HG03432 (cell line): ENCODE measurements at regions not wholly inside any gene's neighbourhood (a gene's known extent, or its start where the extent isn't known, plus 50 kb on each side); places are given as distances from the start of the nearest gene placed in this dataset.

Source experiments
- ATAC-seq: cut with Tn5 transposase; IDR thresholded peaks from one replicate; pipeline ENCODE4 v1.9.1; 2021; ENCODE audit warnings: mild to moderate bottlenecking, moderate library complexity; ENCODE audit not compliant: unreplicated experiment

DNA sequence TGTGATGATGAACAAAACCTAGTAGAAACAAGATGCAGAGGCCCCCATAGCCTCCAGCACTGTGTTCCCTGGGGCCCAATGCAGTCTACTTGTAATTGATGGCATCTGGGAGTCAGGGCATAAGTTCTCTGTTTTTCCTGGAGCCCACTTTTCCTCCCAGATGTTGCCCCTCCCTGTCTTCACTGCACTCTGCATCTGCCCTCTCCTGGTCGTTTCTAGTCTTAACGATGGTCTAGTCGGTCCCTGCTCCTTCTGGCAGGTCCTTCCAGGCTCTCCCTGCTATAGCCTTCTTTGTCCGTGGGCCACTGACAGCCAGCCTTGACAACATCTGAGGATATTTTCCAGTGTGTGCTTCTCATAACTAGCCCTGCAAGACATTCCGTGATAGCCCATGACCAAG lies 208.3 kb downstream of the GXYLT1 start:
- no peak for ATAC-seq

DNA sequence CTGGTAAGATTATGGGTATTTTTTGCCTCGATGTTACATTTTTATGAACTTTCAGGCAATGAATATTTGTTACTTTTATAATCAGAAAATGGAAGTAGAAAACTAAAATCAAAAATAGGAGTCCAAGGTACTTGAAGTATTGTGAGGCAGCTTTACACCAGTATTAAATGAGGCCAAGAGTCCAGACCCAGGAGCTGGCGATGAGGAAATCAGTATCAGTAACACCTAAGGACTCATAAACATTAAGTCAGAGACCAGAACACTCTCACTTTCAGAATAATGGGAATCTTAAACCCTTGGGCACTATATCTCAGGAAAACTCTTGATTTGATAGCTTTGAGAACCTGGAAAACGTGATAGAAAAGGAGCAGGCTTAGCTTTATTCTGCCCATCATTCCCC lies 208.8 kb downstream of the GXYLT1 start:
- ATAC-seq = no peak

DNA sequence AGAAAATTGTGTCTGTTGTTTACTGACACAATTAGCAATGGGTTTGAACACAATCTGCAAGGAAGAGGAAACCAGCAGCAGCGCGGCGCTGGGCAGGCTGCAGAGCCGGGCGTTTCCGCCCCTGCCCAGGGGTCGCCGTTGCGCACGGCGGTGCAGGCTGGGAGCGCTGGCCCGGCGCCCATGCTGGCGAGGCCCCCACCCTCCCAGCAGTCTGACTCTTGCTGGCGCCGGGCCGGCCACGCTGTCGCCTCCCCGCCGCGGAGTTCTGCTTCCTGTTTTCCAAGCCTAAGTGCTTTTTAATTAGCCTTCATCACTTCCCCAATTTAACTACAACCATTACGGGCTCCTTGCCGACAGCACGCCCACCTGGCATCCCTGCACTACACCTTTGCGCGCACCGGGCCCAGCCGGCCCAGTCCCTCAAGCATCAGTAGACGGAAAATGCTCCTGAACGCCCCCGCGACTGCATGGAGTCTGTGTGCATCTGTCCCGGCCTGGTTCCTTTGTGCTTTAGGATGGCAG lies 212.1 kb downstream of the GXYLT1 start:
- ATAC-seq = peak; percentile 65

DNA sequence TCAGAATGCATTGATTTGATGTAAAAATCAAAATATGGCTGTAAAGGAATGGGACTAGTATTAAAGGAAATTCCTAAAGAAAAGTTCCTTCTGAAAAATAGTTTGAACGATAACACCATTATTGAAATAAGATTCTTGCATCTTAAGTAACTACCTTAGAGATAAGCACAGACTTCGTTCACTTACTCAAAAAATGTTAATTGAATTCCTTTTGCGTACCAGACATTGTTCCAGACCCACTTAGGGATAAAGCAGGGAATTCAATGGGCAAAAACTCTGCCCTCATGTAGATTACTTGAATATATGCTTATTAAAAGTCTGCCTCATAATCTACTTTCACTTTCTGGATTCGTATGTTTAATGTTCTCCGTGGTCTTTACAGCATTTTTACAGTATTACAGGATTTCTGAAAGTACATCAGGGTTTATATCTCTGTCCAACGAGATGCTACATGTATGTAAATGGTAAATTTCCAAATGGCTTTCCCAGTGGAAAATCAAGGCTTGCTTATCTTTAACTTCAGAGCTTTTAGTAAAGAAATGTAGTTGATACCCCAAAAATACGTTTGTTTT lies 213.7 kb downstream of the GXYLT1 start:
- ATAC-seq = no peak

DNA sequence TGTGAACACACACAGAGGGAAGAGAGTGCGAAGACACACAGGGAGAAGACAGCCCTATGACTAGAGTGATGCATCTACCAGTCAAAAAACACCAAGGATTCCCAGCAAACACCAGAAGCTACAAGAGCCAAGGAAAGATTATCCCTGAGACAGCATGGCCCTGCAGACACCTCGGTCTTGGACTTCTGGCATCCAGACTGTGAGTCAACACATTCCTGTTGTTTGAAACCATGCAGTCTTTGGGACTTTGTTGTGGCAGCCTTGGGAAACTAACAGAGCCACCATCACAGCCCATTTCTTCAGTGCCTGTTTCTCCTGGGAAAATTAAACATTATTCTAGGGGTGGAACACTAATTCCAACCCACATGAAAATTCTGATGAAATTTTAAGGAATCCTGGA lies 220.6 kb downstream of the GXYLT1 start:
- no peak for ATAC-seq

DNA sequence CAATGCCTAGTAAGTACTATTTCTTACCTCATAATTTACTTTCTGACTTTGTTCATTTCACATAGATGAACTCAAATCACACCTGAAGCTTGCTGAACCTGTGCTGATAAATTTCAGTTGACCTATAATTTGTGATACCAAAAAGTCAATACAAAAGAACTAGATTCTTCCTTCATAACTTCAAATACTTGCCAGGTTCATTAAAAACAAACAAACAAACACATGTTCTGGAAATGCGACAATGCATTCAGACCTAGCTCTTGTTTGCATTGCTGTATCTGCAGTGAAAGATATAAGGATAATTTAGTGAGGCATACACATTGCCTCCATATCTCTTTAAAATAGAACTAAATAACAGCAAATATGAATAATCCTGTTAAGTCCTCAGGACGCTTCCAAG lies 221.3 kb downstream of the GXYLT1 start:
- ATAC-seq = no peak

DNA sequence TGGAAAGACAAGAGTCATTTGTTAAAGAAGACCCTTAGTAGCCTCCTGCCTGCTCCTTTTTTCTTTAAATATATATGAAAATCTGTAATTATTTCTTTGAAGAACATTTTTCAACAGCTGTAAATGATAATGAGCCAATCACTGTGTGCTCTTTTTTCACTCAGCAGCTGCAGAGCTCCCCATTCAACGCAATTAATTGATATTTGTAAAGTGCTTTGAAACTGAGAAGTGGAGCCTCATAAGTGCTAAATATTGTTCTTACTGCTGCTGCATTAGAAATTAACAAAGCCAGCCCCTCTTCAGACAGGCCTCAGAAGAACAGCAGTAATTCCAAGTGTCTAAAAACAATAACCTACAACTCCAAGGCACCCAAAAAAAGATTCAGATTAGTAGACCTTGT lies 224.3 kb downstream of the GXYLT1 start:
- ATAC-seq = no peak

DNA sequence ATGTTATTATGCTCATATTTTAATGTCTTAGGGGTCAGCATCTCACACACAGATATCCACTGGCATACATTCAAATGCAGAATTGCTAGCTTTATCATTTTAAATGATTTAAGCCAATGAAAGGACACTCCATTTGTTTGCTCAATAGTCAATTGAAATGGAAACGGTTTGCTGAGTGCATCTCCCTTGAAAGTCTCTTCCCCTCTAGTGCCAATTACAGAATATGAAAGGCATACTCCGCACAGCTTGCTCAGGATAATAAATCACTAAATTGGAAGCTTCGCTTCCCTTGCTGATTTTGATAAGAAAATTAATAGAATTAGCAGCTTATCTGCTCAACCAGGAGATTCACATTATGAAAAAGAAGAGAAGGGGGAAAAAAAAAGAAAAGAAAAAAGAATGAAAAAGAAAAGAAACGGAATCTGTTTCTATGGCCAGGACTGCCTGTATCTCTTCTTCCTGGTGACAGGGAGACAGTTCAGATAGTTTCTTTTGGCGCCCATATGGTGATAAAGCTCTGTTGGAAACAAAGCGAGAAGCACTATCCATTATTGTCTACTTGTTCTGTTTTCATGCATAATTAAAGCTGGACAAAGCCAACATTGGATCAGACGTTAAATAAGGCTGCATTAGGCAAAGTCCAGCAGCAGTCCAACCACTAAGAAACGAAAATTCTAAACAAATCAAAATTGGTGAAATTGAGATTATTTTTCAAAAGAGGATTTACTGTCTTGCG lies 225.0 kb downstream of the GXYLT1 start:
- no peak for ATAC-seq

DNA sequence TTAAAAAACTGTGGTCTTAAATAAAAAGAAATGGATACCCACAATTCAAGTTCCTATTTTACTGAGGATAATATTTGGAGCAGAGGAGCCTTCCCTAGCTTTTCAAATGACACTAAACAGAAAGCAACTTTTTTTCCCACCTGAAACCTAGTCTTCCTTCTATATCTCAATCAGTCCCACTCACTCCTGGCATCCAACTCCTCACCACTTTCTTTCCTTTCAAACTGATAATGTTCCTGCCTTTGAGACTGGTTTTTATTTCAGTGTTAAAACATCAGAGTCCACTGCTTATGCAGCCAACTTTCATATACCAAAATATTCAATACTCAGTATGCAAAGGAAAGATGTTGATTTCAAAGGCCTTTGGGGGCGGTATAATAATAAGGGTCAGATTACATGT lies 225.6 kb downstream of the GXYLT1 start:
- ATAC-seq = no peak

DNA sequence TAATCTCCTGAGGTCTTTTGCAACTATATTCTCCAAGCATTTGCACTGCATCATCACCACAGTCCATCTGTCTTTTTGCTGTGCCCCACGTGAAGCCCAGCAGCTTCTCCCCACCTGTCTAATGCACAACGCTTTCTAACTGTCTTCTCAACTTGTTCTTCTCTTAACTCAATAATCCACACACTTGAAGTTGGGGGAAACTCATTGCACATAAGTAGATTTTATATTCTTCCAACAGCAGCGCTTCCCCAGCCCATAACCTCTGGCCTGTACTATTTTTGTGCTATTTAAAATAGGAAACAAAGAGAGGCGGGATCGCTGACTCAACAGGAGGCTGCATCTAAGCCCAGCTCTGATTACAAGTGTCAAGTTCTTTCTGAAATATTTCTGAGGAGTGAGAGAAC lies 226.7 kb downstream of the GXYLT1 start:
- no peak for ATAC-seq

DNA sequence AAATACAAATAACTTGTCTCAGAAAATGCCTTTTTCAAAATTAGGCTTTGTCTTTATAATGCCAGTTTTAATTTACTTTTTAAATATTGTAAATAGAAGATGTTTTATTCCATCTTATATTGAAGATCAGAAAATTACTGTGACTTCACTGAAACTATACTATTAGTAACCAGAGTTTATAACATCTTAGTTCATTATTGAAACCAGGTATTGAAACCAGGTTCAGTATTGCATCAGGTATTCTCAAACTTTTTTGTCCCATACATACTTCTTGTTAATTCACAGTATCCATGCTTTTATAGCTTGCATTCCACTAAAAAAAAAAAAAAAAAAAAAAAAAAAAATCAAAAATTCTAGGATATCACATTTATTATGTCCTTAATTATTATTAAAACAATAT lies 227.5 kb downstream of the GXYLT1 start:
- ATAC-seq = no peak

DNA sequence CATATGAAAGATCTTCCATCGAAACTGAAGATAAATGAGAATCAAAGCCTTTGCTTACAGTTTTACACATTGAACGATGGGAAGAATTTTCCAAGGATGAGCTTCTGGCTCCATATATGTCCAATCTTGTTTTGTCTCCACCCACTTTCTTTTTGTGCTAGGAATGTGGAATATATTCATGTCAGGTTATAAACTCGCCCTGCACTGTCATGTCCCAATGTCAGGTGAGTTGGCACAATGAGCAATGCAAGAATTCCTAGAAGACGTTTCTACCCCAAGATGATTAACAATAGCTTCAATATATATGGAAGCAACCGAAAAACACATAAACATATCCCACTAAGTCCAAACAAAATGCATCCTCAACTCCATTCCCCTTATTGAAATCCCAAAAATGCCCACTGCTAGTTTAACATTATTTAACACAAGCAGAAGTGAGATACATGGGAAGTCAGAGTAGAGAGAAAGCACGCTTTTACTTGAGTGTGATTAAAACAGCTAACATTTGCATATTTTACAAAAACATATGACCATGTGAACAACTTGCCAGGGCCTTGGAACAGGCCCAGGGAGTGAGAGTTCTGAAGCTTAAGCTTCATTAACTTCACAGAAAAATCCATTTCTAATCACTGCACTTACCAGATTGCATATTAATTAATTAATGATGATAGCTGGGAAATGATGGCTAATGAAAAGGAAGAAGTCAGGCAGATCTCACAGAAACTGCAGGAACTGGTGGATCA lies 233.9 kb downstream of the GXYLT1 start:
- no peak for ATAC-seq

DNA sequence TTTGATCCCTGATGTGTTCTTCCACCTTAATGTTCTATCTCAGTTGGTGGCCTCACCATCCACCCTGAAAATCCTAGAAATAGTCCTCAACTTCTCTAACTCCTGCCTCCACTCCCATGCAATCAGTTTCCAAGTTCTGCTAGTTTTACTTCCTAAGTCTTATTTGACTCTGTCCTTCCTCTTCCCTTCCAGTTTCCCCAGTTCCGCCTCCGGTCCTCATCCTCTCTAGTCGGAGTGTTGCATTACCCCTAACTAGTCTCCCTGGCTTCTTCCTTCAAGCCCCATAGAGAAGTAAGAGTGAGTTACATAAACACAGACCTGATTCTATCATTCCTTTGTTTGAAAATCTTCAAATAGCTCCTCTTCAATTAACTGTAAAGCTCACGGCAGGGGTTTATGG lies 236.5 kb downstream of the GXYLT1 start:
- no peak for ATAC-seq

DNA sequence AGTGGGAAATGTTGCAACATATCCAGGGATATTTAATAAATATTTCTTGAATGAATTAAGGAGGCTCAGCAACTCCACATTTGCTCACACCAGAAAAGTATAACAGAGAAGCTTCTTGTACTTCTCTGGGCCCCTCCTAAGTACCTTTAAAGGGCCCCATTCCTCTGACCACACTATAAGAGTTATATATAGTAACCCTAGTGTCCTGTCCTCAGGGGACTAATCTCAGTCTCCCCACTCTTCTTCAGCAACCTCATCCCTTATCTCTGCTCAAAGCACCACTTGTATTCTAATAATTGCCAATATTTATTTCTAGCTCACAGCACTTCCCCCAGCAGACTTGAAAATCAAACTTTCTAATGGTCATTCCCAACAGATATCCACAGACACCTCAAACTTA lies 237.1 kb downstream of the GXYLT1 start:
- no peak for ATAC-seq

DNA sequence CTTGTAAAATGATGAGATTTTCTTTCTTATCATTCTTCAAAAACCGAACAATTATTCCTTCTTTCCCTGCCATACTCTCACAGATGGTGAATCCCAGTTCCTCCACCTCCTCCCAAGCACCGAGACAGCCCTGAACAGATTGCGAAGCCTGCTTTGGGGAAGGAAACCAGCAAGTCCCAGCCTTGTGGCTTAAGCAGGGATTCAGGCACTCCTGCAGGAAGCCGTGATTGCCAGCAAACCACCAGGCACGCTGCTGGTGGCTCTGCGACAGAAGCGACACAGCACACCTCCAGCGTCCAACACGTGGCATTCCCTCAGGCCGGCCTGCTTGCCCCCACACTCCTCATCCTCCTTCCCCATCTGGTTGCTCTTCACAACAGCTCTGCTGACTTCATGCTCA lies 237.7 kb downstream of the GXYLT1 start:
- ATAC-seq = no peak

DNA sequence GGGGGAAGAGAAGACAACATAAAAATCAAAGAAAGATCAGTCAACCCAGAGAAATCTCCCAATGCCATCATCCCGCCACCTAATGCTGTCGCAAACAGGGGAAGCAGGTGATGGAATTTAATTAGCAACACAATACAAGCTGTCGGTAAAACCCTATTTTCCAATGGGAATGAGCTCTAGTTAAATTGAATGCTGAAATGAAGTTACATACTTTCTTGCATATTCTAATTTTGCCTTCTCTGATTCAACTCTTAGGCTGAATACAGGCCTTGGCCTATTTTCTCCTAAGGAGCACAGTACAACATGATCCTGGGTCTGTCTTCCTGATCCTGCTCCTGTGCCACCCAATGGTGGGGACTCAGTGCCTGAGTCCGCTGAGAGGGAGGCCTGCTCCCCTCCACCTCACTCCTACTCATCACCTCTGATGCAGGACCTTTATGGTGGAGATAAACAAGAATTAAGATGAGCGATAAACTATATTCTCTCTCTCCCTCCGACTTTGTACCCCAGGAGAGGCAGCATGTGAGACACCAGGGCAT lies 238.8 kb downstream of the GXYLT1 start:
- no peak for ATAC-seq

DNA sequence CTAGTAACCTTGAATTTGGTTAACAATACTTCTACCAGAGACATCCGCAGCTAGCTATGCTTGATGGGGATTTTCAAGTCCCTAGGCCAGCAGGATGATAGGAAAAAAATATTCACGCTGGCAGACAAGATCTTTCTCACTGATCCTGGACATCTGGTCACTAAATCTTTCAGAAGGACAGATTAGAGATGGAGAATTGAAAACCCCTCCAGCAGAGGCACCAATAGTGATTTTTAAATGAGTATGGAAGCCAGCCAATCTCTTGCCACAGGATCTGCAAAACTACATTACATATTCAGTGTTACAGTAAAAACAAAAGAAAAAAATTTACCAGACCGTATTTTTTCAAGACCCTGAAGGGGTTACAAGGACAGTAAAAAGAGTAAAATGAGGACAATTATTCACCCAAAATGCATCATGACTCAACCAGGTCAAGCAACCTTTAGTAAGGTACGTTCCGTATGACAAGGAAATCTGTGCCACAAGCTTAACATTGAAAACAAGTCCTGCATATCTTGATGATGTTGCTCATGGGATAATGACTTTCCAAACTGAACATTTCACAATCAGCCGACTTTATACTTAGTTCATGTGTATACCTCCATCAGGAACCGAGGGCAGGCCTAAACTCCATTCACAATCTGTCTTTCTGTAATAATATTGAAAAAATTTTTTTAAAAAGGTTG lies 239.5 kb downstream of the GXYLT1 start:
- ATAC-seq = no peak

DNA sequence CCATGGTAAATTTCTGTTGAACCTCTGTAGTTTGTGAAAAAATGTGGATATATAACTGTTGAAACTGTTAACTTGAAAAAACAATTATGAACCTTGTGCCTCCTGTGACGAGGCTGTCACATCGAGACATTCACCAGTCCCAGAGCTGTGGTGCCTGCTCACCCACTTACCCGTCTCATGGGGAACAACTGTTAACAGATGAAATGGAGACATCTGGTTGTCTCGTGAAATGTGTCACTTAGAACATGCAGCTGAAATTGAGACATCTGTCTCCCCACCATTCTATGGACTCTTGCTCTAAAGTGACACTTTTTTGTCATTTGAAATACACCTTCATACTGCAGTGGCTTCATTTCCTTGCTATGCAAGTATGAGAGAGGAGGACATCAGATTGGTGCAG lies 240.6 kb downstream of the GXYLT1 start:
- ATAC-seq = no peak

DNA sequence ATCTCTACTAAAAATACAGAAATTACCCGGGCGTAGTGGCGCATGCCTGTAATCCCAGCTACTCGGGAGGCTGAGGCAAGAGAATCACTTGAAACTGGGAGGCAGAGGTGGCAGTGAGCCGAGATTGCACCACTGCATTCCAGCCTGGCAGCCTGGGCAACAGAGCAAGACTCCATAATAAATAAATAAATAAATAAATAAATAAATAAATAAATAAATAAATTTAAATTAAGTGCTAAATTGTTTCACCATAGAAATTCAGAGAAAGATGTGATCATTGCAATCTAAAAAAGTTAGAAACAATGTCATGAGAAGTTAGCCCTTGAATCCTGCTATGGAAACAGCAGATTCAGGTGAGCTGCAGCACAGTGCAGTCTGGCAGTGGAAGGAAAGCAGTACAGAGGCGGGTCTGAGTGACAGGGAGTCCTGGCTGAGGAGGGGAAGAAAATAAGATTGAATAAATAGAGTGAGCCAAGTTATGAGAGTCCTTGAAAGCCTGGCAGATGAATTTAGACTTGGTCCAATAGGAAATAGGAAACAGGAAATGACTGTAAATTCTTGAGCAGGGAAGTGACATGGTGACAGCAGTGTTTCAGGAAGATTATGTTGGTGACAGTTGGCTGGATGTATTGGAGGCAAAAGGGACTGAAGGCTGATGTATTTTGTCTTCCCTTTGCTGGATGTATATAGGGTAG lies 241.5 kb downstream of the GXYLT1 start:
- ATAC-seq = no peak

DNA sequence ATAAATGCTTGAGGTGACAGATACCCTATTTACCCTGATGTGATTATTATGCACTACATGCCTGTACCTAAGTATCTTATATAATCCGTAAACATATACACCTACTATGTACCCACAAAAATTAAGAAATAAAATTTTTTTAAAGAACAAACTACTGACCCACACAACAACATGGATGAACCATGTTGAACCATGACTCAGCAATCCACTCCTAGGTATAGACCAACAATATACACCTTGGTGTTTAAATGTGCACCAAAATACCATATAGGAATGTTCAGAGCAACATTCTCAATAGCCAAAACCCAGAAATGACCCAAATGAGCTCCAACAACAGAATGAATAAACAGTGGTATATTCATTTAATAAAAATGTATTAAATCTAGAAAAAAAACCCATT lies 245.1 kb downstream of the GXYLT1 start:
- ATAC-seq = no peak

DNA sequence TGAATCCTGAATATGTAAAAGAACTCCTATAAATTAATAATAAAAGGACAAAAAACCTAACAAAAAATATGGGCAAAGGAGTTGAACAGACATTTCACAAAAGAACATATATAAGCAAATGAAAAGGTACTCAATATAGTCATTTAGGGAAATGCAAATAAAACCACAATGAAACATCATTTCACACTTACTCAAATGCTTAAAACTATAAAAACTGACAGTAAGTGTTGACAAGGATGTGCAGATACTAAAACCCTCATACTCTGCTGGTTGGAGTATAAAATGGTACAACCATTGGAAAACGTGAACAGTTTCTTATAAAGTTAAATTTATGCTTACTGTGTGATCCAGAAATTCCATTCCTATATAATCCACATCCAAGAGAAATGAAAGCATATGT lies 247.1 kb downstream of the GXYLT1 start:
- ATAC-seq = no peak
